HEK293T (cell line): ENCODE measurements at regions not wholly inside any gene's neighbourhood (a gene's known extent, or its start where the extent isn't known, plus 50 kb on each side); places are given as distances from the start of the nearest gene placed in this dataset.

Source experiments
- BHLHE40 ChIP-seq: fragments of 450-650 bp; IDR thresholded peaks from 2 replicates; pipeline ENCODE4 v1.6.1; 2016; ENCODE audit warnings: mild to moderate bottlenecking, moderate library complexity, borderline replicate concordance
- ELF4 ChIP-seq: fragments of 450-650 bp; IDR thresholded peaks from 2 replicates; pipeline ENCODE4 v1.6.1; 2017; ENCODE audit warnings: antibody characterized with exemption
- FOXA1 ChIP-seq: fragments of 450-650 bp; IDR thresholded peaks from 2 replicates; pipeline ENCODE4 v1.6.1; 2016; ENCODE audit warnings: mild to moderate bottlenecking
- FOXK2 ChIP-seq: fragments of 450-650 bp; IDR thresholded peaks from 2 replicates; pipeline ENCODE4 v1.6.1; 2016; ENCODE audit warnings: mild to moderate bottlenecking
- FOXM1 ChIP-seq: fragments of 450-650 bp; IDR thresholded peaks from 2 replicates; pipeline ENCODE4 v1.6.1; 2017; ENCODE audit warnings: mild to moderate bottlenecking, borderline replicate concordance
- HDGF ChIP-seq: fragments of 450-650 bp; IDR thresholded peaks from 2 replicates; pipeline ENCODE4 v1.6.1; 2017; ENCODE audit warnings: antibody characterized with exemption, borderline replicate concordance
- LEF1 ChIP-seq: fragments of 450-650 bp; IDR thresholded peaks from 2 replicates; pipeline ENCODE4 v1.6.1; 2017; ENCODE audit warnings: mild to moderate bottlenecking, borderline replicate concordance
- NFRKB ChIP-seq: fragments of 450-650 bp; IDR thresholded peaks from 2 replicates; pipeline ENCODE4 v1.6.1; 2016; ENCODE audit warnings: mild to moderate bottlenecking, moderate library complexity
- SP1 ChIP-seq: fragments of 450-650 bp; IDR thresholded peaks from 2 replicates; pipeline ENCODE4 v1.6.1; 2017
- SUZ12 ChIP-seq: fragments of 450-650 bp; IDR thresholded peaks from 2 replicates; pipeline ENCODE4 v1.6.1; 2016; ENCODE audit warnings: mild to moderate bottlenecking
- TARDBP ChIP-seq: fragments of 450-650 bp; IDR thresholded peaks from 2 replicates; pipeline ENCODE4 v1.6.1; 2016
- ZNF384 ChIP-seq: fragments of 450-650 bp; IDR thresholded peaks from 2 replicates; pipeline ENCODE4 v1.6.1; 2016

- TF ChIP-seq NFRKB (no peak), SUZ12 (no peak), FOXM1 (no peak), SP1 (no peak), FOXA1 (no peak), ELF4 (no peak), LEF1 (no peak), HDGF (no peak), BHLHE40 (no peak), FOXK2 (no peak), ZNF384 (no peak), TARDBP (no peak)
Observed at GRCh38 chr9:40935336-40935735, 193.1 kb downstream of the FOXD4L6 start.
